ENCODE measurements at regions not wholly inside any gene's neighbourhood (a gene's known extent, or its start where the extent isn't known, plus 50 kb on each side); places are given as distances from the start of the nearest gene placed in this dataset.
"Not testable (repeated sequence)": the region's sequence is repeated elsewhere in the genome, so short reads cannot be mapped to it uniquely, and the experiment has no call there.

GRCh38 chr14:48333221-48333920 lies 658.0 kb upstream of the MDGA2 start:
- DNase-seq, result no peak

- DNase-seq, result no peak
Measured at GRCh38 chr14:48331421-48331820, 656.0 kb upstream of the MDGA2 start.

GRCh38 chr14:48325486-48325885 lies 650.1 kb upstream of the MDGA2 start:
- no peak for DNase-seq

- DNase-seq, result no peak
Measured at GRCh38 chr14:48323665-48324064, 648.3 kb upstream of the MDGA2 start.

- no peak for DNase-seq
Measured at GRCh38 chr14:48319823-48320222, 644.4 kb upstream of the MDGA2 start.

GRCh38 chr14:48304729-48305128 lies 629.3 kb upstream of the MDGA2 start:
- DNase-seq, result no peak

GRCh38 chr14:48289701-48290100 lies 614.3 kb upstream of the MDGA2 start:
- DNase-seq, result no peak

GRCh38 chr14:48285217-48285616 lies 609.8 kb upstream of the MDGA2 start:
- not testable (repeated sequence) for DNase-seq

- no peak for DNase-seq
Measured at GRCh38 chr14:48275301-48275700, 599.9 kb upstream of the MDGA2 start.

- no peak for DNase-seq
Measured at GRCh38 chr14:48274826-48275225, 599.4 kb upstream of the MDGA2 start.

GRCh38 chr14:48267926-48268325 lies 592.5 kb upstream of the MDGA2 start:
- not testable (repeated sequence) for DNase-seq

- not testable (repeated sequence) for DNase-seq
Measured at GRCh38 chr14:48266201-48266600, 590.8 kb upstream of the MDGA2 start.

GRCh38 chr14:48261436-48261835 lies 586.0 kb upstream of the MDGA2 start:
- no peak for DNase-seq

- not testable (repeated sequence) for DNase-seq
Measured at GRCh38 chr14:48260394-48261295, 585.2 kb upstream of the MDGA2 start.

- DNase-seq, result not testable (repeated sequence)
Measured at GRCh38 chr14:48259876-48260275, 584.5 kb upstream of the MDGA2 start.

GRCh38 chr14:48259232-48259631 lies 583.8 kb upstream of the MDGA2 start:
- not testable (repeated sequence) for DNase-seq

- DNase-seq, result not testable (repeated sequence)
Measured at GRCh38 chr14:48258703-48259102, 583.3 kb upstream of the MDGA2 start.

GRCh38 chr14:48253020-48253419 lies 577.6 kb upstream of the MDGA2 start:
- DNase-seq, result no peak

GRCh38 chr14:48251290-48251689 lies 575.9 kb upstream of the MDGA2 start:
- DNase-seq, result no peak

- DNase-seq, result no peak
Measured at GRCh38 chr14:48250575-48250974, 575.2 kb upstream of the MDGA2 start.

- DNase-seq, result no peak
Measured at GRCh38 chr14:48247977-48248376, 572.6 kb upstream of the MDGA2 start.

GRCh38 chr14:48243900-48244299 lies 568.5 kb upstream of the MDGA2 start:
- DNase-seq, result no peak

- DNase-seq, result no peak
Measured at GRCh38 chr14:48229091-48229490, 553.7 kb upstream of the MDGA2 start.

GRCh38 chr14:48193893-48194292 lies 518.5 kb upstream of the MDGA2 start:
- DNase-seq, result no peak

Measured in CD4-positive, alpha-beta T cell treated with Interleukin-1 beta for 1 hour (primary cell).